ENCODE measurements at regions not wholly inside any gene's neighbourhood (a gene's known extent, or its start where the extent isn't known, plus 50 kb on each side); places are given as distances from the start of the nearest gene placed in this dataset.

- TF ChIP-seq MYC (IDR thresholded peaks at IDR 0.05; ENCODE audit: low read depth, low read length): no peak
- no peak for TF ChIP-seq JUN (IDR thresholded peaks at IDR 0.05; ENCODE audit: borderline replicate concordance, insufficient read depth, insufficient read length, low read depth)
- TF ChIP-seq POLR2A (IDR thresholded peaks at IDR 0.05; ENCODE audit: low read depth, low read length): no peak
- no peak for TF ChIP-seq GATA2 (IDR thresholded peaks at IDR 0.05; ENCODE audit: insufficient read depth, insufficient read length, low read depth, low read length)
- no peak for TF ChIP-seq EZH2 (IDR thresholded peaks at IDR 0.05; ENCODE audit: borderline replicate concordance, low read depth, low read length, severe bottlenecking)
- TF ChIP-seq, protein P1, sequence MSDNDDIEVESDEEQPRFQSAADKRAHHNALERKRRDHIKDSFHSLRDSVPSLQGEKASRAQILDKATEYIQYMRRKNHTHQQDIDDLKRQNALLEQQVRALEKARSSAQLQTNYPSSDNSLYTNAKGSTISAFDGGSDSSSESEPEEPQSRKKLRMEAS (IDR thresholded peaks at IDR 0.05; ENCODE audit: insufficient read depth, insufficient read length): no peak
- no peak for TF ChIP-seq POLR2AphosphoS5 (IDR thresholded peaks at IDR 0.05; ENCODE audit: insufficient read depth, low read depth, low read length)
- no peak for TF ChIP-seq FOS (IDR thresholded peaks at IDR 0.05; ENCODE audit: borderline replicate concordance, insufficient read depth, low read length)
- H3K9me3 ChIP-seq (replicated peaks; ENCODE audit: control insufficient read depth, insufficient read depth, low read length): peaks cover 8% of the 10 kb centered on the region
- ChIA-PET POLR2A (no interaction called here), CTCF (no interaction called here)
- H3K79me2 ChIP-seq (ENCODE audit: control insufficient read depth, insufficient read depth, low read length): no peaks in the 10 kb centered on the region
- H2AFZ ChIP-seq (ENCODE audit: low read depth, low read length): no peak overlapping the region
- no peaks in the 10 kb centered on the region for H4K20me1 ChIP-seq (replicated peaks; ENCODE audit: control insufficient read depth, extremely low read depth, insufficient read depth, low read length)
- dilution Hi-C loops (cut with MboI; ENCODE audit: extremely low pct_ligation_motif_present, low sequenced_read_pairs): no loop called here
- DNase-seq (ENCODE audit: low read depth, low spot score) (no peak), FAIRE-seq (no peak)
- intact Hi-C loops (cut with micrococcal nuclease): no loop called here
- no peaks in the 10 kb centered on the region for H3K9me1 ChIP-seq (replicated peaks; ENCODE audit: control insufficient read depth, extremely low read depth, insufficient read depth, low read length)
- H3K4me3 ChIP-seq (replicated peaks in 1 of 3; ENCODE audit: insufficient read depth in 1 of 3, low read depth in 1 of 3, low read length in 3 of 3): no peak overlapping the region
- H3K27me3 ChIP-seq (ENCODE audit: control insufficient read depth in 2 of 2, insufficient read depth in 2 of 2, low read length in 2 of 2): no peaks in the 10 kb centered on the region
- BruUV-seq (replicated peaks): no TSS peak
- H3K36me3 ChIP-seq (ENCODE audit: control insufficient read depth in 2 of 2, extremely low read depth in 1 of 2, insufficient read depth in 2 of 2, low read length in 2 of 2): no peaks in the 10 kb centered on the region
- no peak overlapping the region for H3K4me2 ChIP-seq (ENCODE audit: insufficient read depth, low read length)
- H3K9ac ChIP-seq (replicated peaks; ENCODE audit: extremely low read depth, insufficient read depth, low read length): no peak overlapping the region
- no peaks in the 10 kb centered on the region for H3K4me1 ChIP-seq (ENCODE audit: control insufficient read depth, extremely low read depth, insufficient read depth, low read length)
- H3K27ac ChIP-seq (ENCODE audit: insufficient read depth, low read depth, low read length): no peak overlapping the region
Measured at GRCh38 chr12:127287256-127287655, 979.7 kb upstream of the TMEM132C start.

- intact Hi-C loops (cut with micrococcal nuclease): no loop called here
- CTCF ChIA-PET: no interaction called here
Measured at GRCh38 chr12:127290251-127290650, 976.7 kb upstream of the TMEM132C start.

More at GRCh38 chr12:127290251-127290650, 976.7 kb upstream of the TMEM132C start:
- H3K9me1 ChIP-seq (replicated peaks; ENCODE audit: control insufficient read depth, extremely low read depth, insufficient read depth, low read length): no peaks in the 10 kb centered on the region
- H2AFZ ChIP-seq (ENCODE audit: low read depth, low read length): no peak overlapping the region
- FAIRE-seq: no peak
- H3K27ac ChIP-seq (ENCODE audit: insufficient read depth, low read depth, low read length): no peak overlapping the region
- no peaks in the 10 kb centered on the region for H3K79me2 ChIP-seq (ENCODE audit: control insufficient read depth, insufficient read depth, low read length)
- dilution Hi-C loops (cut with MboI; ENCODE audit: extremely low pct_ligation_motif_present, low sequenced_read_pairs): no loop called here
- POLR2A ChIA-PET: no interaction called here
- BruUV-seq (replicated peaks): no TSS peak
- H4K20me1 ChIP-seq (replicated peaks; ENCODE audit: control insufficient read depth, extremely low read depth, insufficient read depth, low read length): no peaks in the 10 kb centered on the region
- no peak for DNase-seq (ENCODE audit: low read depth, low spot score)
- TF ChIP-seq POLR2AphosphoS5 (IDR thresholded peaks at IDR 0.05; ENCODE audit: insufficient read depth, low read depth, low read length): no peak
- no peaks in the 10 kb centered on the region for H3K27me3 ChIP-seq (ENCODE audit: control insufficient read depth in 2 of 2, insufficient read depth in 2 of 2, low read length in 2 of 2)
- no peak overlapping the region for H3K4me2 ChIP-seq (ENCODE audit: insufficient read depth, low read length)
- no peaks in the 10 kb centered on the region for H3K36me3 ChIP-seq (ENCODE audit: control insufficient read depth in 2 of 2, extremely low read depth in 1 of 2, insufficient read depth in 2 of 2, low read length in 2 of 2)
- H3K9ac ChIP-seq (replicated peaks; ENCODE audit: extremely low read depth, insufficient read depth, low read length): no peak overlapping the region
- H3K4me1 ChIP-seq (ENCODE audit: control insufficient read depth, extremely low read depth, insufficient read depth, low read length): no peaks in the 10 kb centered on the region
- H3K4me3 ChIP-seq (replicated peaks in 1 of 3; ENCODE audit: insufficient read depth in 1 of 3, low read depth in 1 of 3, low read length in 3 of 3): no peak overlapping the region
- peaks cover 8% of the 10 kb centered on the region for H3K9me3 ChIP-seq (replicated peaks; ENCODE audit: control insufficient read depth, insufficient read depth, low read length)

Data from endothelial cell of umbilical vein (primary cell).